ENCODE measurements at regions not wholly inside any gene's neighbourhood (a gene's known extent, or its start where the extent isn't known, plus 50 kb on each side); places are given as distances from the start of the nearest gene placed in this dataset.
"Not testable (repeated sequence)": the region's sequence is repeated elsewhere in the genome, so short reads cannot be mapped to it uniquely, and the experiment has no call there.

DNA sequence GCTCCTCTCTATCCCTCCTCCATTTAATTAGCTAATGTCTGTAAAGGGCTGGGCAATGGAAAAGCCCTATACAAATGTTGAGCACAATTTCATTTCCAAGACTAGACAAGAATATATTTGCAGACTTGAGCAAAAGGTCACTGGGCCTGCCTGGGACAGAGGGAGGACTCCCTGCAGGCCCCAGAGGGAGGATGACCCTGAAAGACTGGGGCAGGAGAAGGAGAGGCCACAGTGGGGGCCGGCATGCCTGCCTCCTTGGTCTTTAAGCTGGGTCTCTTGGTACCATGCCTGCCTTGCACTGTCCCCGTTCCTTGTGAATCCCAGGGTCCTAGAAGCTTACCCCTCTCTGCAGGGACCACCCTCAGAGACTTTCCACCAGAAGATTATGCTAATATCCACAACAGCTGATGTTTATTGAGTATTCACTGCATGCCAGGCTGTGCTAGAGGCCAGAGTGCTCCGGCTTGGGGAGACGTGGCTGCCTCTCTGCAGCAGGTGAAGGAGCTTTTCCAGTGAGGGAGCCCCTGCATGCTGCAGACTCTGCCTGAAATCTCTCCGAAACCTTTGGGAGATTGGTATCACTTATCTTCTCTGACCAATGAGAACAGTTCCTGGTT, 72.7 kb upstream of the HSPA9 start:
- DNase-seq (ENCODE audit: low read depth, low spot score): no peak

DNA sequence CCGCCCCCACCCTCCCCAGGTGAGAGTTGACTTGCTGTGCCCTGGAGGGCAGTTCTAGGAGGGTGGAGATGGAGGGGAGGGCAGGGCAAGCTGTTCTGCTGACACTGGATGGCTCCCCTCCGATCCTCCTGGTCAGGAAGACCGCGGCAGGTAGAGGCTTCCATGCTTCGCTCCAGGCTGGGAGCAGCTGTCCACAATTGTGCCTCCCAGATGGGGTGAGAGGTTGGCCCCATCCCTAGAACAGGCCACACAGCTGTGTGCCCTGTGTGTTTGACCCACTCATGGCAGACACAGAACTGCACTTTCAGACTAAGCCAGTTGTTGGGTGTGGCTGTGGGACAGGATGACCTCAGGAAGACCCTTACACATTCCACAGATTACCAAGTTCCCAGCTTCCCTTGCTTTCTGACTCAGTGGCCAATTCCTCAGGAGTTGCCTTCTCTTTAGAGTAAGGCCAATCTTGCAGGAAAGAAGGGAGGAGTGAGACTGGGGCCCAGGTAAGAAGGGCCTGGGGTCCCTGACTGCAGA, 72.1 kb upstream of the HSPA9 start:
- no peak for DNase-seq (ENCODE audit: low read depth, low spot score)

DNA sequence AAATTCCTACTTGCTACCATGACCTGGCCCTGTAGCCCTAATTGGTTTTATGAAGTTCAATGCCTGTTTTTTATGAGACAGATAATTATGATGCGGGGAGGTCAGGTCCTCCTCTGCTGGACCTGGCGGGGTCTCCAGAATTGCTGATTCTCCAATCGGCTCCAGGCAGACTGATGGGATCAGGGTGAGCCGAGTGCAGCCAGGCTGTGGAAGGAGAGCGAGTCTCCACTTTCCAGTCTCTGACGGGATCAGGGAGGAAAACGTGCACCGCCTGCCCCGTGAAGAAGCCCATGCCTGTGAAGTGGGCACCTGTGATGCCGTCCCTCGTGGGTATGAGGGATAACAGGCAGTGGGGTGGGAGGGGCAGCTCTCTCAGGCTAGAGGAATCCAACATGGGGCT, 71.5 kb upstream of the HSPA9 start:
- DNase-seq (ENCODE audit: low read depth, low spot score): no peak

- no peak for DNase-seq (ENCODE audit: low read depth, low spot score)
These were observed 70.8 kb upstream of the HSPA9 start for GRCh38 chr5:138645778-138646575.

DNA sequence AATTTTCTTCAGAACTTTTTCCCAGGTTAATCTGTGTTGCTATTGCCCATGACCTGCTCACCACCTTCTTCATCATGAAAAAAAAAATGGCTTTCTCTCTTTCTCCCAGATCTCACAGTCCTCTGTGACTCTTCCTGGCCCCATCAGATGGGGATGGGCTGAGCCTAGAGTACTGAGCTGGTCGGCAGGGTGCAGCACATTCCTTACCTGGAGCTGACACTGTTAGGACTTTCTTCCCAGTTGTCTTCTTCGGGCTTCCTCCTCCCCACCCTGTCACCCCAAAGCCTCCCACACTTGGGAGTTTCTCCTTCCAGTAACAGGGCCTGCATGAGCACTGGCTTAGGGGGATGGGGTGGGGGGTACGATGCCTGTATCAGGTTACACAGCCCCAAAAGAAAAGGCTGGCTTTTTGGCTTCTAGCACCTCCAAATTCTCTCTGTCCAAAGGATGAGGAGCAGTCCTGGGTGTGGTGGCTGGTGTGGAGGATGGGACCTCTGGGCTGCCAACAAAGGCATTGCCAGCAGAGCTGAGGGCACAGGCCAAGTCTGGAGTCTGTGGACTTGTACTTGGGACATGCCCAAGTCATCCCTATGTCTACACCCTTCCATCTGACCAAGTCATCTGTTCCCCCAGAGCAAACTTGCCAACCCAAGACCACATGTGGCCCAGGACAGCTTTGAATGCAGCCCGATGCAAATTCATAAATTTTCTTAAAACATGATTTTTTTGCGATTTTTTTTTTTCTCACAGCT, 68.0 kb upstream of the HSPA9 start:
- no peak for DNase-seq (ENCODE audit: low read depth, low spot score)

- peak; percentile 45 for DNase-seq (ENCODE audit: low read depth, low spot score)
These were observed 66.5 kb upstream of the HSPA9 start for GRCh38 chr5:138641547-138642298.

GRCh38 chr5:138640646-138641254, 65.5 kb upstream of the HSPA9 start:
- no peak for DNase-seq (ENCODE audit: low read depth, low spot score)

- DNase-seq (ENCODE audit: low read depth, low spot score): no peak
These were observed 64.9 kb upstream of the HSPA9 start for GRCh38 chr5:138640138-138640537.

DNA sequence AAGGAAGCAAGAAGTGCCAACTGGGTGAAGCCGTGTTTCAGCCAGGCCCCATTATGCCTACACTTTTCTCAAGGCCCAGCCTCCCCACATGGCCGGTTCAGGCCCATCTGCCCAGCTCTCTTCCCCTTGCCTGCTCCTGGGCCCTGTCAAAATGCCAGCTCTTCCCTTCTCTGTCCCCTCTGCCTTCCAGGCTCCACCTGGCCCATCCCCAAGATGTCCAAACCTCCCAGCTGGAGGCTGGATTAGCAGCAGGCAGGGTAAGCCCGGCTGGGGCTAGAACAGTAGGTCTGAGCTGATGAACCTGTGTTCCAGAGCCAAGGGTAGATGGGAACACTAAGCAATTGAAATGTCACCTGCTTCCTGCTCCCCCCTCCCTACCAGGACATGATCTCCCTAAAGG, 64.1 kb upstream of the HSPA9 start:
- no peak for DNase-seq (ENCODE audit: low read depth, low spot score)

DNA sequence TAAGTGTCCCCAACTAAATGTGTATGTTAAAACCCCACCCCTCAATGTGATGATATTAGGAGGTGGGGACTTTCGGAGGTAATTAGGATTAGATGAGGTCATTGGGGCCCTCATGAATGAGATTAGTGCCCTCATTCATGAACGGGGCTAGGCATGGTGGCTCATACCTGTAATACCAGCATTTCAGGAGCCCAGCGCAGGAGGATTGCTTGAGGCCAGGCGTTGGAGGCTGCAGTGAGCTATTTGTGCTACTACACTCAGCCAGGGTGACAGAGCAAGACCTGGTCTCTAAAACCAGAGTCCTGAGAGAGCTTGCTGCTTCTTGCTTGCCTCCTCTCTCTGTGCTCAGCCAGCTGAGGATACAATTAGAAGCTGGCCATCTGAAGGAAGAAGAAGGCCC, 62.1 kb upstream of the HSPA9 start:
- DNase-seq (ENCODE audit: low read depth, low spot score): no peak

DNA sequence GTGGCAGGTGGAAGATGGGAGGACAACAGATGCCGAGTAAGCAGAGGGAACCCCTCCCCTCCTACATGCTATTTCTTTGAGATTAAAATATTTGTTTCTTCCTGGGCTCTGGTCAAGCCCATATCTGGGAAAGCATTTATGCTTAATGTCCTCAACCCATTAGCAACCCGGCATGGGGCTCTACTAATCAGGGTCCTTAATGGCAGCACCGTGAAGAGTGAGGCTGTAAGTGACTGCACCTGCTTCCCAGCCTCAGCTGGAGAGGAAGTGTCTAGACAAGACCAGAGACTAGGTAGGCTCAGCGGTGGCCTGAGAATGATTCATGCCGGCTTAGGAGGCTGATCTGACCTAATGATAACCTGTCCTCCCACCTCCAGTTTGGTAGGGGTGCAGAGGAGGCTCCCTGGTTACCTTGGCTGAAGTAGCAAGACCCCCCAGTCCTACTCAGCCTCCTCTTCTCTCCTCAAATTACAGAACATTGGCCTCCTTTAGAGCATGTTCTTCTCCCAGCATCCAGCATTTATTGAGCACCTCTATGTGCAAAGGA, 61.3 kb upstream of the HSPA9 start:
- DNase-seq (ENCODE audit: low read depth, low spot score): no peak

DNA sequence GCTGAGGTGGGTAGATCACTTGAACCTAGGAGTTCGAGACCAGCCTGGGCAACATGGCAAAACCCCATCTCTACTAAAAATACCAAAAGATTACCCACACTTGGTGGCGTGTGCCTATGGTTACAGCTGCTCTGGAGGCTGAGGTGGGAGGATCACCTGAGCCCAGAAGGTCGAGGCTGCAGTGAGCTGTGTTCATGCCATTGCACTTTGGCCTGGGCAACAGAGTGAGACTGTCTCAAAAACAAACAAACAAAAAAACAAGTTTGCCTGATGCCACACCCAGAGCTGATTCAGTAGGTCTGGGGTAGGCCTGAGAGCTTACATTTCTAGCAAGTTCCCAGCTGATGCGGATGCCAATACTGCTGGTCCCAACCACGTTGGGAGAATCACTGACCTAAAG, 60.5 kb upstream of the HSPA9 start:
- no peak for DNase-seq (ENCODE audit: low read depth, low spot score)

GRCh38 chr5:138635265-138635664, 60.1 kb upstream of the HSPA9 start:
- DNase-seq (ENCODE audit: low read depth, low spot score): no peak

GRCh38 chr5:138634804-138635203, 59.6 kb upstream of the HSPA9 start:
- DNase-seq (ENCODE audit: low read depth, low spot score): not testable (repeated sequence)

DNA sequence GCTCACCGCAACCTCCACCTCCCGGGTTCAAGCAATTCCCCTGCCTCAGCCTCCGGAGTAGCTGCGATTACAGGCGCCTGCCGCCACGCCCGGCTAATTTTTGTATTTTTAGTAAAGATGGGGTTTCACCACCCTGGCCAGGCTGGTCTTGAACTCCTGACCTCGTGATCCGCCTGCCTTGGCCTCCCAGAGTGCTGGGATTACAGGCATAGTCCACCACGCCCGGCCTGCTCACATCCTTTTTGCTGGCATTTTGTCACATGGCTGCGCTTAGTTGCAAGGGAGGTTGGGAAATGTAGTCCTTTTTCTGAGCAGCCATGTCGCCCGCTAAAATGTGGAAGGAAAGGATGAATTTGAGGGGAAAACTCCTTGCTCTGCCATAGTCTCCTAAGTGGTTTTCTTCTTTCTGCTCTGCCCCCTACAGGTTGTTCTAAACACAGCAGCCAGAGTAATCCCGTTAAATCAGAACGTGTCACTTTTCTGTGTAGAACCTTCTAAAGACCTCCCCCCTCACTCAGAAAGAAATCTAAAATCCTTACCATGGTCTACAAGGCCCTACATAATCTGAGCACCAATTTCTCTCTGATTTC, 57.8 kb upstream of the HSPA9 start:
- peak; percentile 53 for DNase-seq (ENCODE audit: low read depth, low spot score)

- DNase-seq (ENCODE audit: low read depth, low spot score): no peak
These were observed 56.1 kb upstream of the HSPA9 start for GRCh38 chr5:138631096-138631928.

DNA sequence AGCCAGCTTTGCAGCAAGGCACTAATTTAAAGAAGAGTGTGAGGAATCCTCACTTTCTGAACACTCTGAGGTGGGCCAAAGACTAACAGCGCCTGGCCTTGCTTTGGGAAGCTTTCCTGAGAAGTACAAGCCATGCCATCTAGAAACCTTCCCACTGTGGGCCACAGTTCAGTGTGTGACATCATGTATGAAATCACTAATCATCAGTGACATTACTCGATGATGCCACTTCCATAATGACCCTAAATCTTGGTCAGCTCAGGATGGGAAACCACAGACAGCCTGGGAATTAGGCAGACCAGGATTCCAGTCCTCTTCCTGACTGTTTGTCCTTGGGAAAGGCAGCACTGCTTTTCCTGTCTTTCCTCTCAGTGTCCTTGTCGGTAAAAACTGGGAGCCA, 54.2 kb upstream of the HSPA9 start:
- no peak for DNase-seq (ENCODE audit: low read depth, low spot score)

- no peak for DNase-seq (ENCODE audit: low read depth, low spot score)
These were observed 51.2 kb upstream of the HSPA9 start for GRCh38 chr5:138626333-138626944.

DNA sequence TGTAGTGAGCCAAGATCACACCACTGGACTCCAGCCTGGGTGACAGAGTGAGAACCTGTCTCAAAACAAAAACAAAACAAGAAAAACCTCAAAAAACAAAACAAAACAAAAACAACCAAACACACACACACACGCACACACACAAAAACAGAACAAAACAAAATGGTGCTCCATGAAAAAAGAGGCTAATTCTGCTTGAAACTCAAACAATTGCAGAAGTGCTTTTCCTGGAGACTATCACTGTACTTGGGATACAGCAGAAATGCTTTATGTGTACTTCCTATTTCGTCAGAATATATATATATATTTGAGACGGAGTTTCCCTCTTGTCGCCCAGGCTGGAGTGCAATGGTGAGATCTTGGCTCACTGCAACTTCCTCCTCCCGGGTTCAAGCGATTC, 49.9 kb upstream of the HSPA9 start:
- DNase-seq (ENCODE audit: low read depth, low spot score): no peak
